HUES48 (cell line): ENCODE measurements at regions not wholly inside any gene's neighbourhood (a gene's known extent, or its start where the extent isn't known, plus 50 kb on each side); places are given as distances from the start of the nearest gene placed in this dataset.

Experiments used
- H3K27ac ChIP-seq: one replicate; pipeline ENCODE4 v1.7.0; 2013; ENCODE audit warnings: low read depth, low read length, inconsistent platforms
- H3K27me3 ChIP-seq: 2 replicates; pipeline ENCODE4 v1.6.1; 2013; ENCODE audit warnings: mild to moderate bottlenecking, low read length; ENCODE audit not compliant: control insufficient read depth, insufficient read depth
- H3K36me3 ChIP-seq: 2 replicates; pipeline ENCODE4 v1.6.1; 2013; ENCODE audit warnings: low read length; ENCODE audit not compliant: control insufficient read depth, insufficient read depth
- H3K4me1 ChIP-seq: 2 replicates; pipeline ENCODE4 v1.6.1; 2013; ENCODE audit warnings: mild to moderate bottlenecking, low read length; ENCODE audit not compliant: control insufficient read depth, insufficient read depth
- H3K4me3 ChIP-seq: 2 replicates; pipeline ENCODE4 v1.5.1; 2013; ENCODE audit warnings: mild to moderate bottlenecking, low read depth, low read length
- H3K9ac ChIP-seq: 2 replicates; pipeline ENCODE4 v1.6.1; 2013; ENCODE audit warnings: mild to moderate bottlenecking, low read depth, low read length, moderate library complexity
- H3K9me3 ChIP-seq: 2 replicates; pipeline ENCODE4 v1.6.1; 2013; ENCODE audit warnings: low read length; ENCODE audit not compliant: control insufficient read depth, insufficient read depth

- Histone ChIP-seq H3K9ac (no peak overlapping the region), H3K27ac (no peak overlapping the region), H3K4me1 (no peaks in the 10 kb centered on the region), H3K9me3 (no peaks in the 10 kb centered on the region), H3K4me3 (no peak overlapping the region), H3K36me3 (no peaks in the 10 kb centered on the region), H3K27me3 (peaks cover 99% of the 10 kb centered on the region)
Measured at GRCh38 chr22:22091400-22091878, 108.9 kb upstream of the TOP3B start.

DNA sequence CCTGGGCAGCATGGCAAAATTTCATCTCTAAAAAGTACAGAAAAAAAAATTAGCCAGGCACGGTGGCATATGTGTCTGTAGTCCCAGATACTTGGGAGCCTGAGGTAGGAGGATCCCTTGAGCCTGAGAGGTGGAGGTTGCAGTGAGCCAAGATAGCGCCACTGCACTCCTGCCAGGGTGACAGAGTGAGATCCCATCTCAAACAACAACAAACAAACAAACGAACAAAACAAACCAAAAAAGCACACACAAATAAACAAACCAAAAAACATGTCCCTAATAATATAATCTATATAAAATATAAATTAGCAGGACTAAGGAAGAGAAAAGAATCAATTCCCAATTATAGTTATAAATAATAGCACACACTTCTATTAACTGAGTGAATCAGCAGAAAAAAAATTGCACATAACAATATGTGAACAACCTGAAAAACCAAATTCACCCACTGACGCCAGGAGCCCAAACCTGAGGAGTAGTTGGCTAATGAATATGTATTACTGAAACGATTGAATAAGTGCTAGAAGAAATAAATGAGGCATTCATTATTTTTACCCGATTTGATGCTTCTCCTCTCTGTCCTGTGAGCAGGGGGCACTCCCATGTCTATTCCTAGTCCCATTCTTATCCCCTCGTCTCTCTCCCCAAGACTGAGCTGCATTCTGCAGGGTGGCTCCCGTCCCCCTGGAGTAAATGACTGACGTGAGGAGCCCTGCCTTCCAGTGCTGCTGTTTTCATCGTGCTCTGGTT, 108.2 kb upstream of the TOP3B start:
- Histone ChIP-seq H3K36me3 (no peaks in the 10 kb centered on the region), H3K27me3 (peaks cover 99% of the 10 kb centered on the region), H3K9ac (no peak overlapping the region), H3K9me3 (no peaks in the 10 kb centered on the region), H3K27ac (no peak overlapping the region), H3K4me3 (no peak overlapping the region), H3K4me1 (no peaks in the 10 kb centered on the region)

- H3K27me3 ChIP-seq: peaks cover 99% of the 10 kb centered on the region
- no peak overlapping the region for H3K27ac ChIP-seq
- H3K36me3 ChIP-seq: no peaks in the 10 kb centered on the region
- H3K4me3 ChIP-seq: no peak overlapping the region
- H3K9ac ChIP-seq: no peak overlapping the region
- no peaks in the 10 kb centered on the region for H3K9me3 ChIP-seq
- no peaks in the 10 kb centered on the region for H3K4me1 ChIP-seq
Measured at GRCh38 chr22:22089459-22090308, 107.1 kb upstream of the TOP3B start.

GRCh38 chr22:22088658-22089458, 106.3 kb upstream of the TOP3B start:
- Histone ChIP-seq H3K27me3 (peaks cover 99% of the 10 kb centered on the region), H3K4me1 (no peaks in the 10 kb centered on the region), H3K9ac (no peak overlapping the region), H3K9me3 (no peaks in the 10 kb centered on the region), H3K4me3 (no peak overlapping the region), H3K27ac (no peak overlapping the region), H3K36me3 (no peaks in the 10 kb centered on the region)

- Histone ChIP-seq H3K27ac (no peak overlapping the region), H3K36me3 (no peaks in the 10 kb centered on the region), H3K9ac (no peak overlapping the region), H3K4me1 (no peaks in the 10 kb centered on the region), H3K4me3 (no peak overlapping the region), H3K27me3 (peaks cover 99% of the 10 kb centered on the region), H3K9me3 (no peaks in the 10 kb centered on the region)
Measured at GRCh38 chr22:22087854-22088657, 105.5 kb upstream of the TOP3B start.

GRCh38 chr22:22086501-22087158, 104.0 kb upstream of the TOP3B start:
- peaks cover 99% of the 10 kb centered on the region for H3K27me3 ChIP-seq
- H3K4me1 ChIP-seq: no peaks in the 10 kb centered on the region
- H3K9ac ChIP-seq: no peak overlapping the region
- H3K9me3 ChIP-seq: no peaks in the 10 kb centered on the region
- no peak overlapping the region for H3K27ac ChIP-seq
- H3K36me3 ChIP-seq: no peaks in the 10 kb centered on the region
- no peak overlapping the region for H3K4me3 ChIP-seq

DNA sequence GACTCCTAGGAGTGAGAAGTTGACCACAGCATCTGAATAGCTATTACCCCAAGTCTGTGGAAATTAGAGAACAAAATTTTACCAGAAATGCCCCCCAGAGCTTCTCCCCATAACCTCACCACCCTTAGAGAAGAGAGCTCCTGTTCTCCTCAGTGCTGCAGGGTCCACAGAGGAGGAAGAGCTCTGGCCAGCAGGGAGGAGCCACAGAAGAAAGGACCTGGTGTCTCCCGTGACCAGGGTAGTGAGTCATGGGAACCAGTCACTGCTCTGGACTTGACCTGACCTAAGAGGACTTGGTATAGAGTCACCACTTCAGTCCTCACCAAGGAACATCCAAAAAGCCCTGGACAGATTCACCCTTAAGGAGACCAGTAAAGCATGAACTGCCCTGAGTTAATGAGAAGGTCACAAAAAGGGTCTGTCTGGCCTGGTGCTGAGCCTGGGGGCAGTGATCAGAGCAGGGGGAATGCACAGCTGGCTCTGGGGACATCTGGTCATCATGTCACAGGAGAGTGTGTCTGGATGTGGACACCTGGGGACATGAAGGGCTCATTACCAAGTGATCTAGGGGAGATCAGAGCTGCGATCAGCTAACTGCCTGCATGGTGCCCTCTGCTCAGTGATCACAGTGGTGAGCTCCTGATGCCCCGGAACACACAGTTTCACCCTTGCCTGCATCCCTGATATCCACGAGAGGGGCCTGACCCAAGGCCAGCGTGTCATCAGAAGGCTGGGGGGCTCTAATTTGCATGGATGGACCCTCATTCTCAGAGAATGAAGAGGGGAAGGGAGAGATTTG, 103.3 kb upstream of the TOP3B start:
- H3K27me3 ChIP-seq: peaks cover 99% of the 10 kb centered on the region

DNA sequence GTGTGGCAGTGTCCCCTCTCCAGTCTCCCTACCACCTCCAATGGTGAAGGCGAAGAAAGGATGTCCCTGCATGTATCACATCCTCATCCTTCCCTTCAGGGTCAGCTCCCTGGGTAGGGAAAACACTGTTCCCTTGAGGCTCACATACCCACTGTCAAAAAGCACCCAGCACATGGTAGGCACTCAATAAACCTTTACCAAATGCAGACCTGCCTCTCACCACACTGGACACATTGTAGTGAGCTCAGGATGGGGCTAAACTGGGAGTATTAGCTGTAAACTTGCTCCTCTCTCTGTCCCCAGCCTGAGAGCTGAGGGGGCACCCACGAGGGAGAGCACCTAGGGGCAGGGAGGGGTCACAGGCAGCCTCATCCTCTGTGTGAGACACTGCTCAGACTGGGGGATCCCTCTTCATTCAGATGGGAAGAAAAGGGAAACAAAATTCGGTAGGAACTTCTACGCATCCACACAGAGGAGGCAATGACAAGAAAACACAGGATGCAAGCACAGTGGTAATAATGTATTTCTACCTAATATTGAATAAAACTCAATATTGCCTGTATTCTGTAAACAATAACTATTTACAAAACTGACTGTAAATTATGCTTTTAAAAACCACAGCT, 101.6 kb upstream of the TOP3B start:
- H3K9ac ChIP-seq: no peak overlapping the region
- H3K27me3 ChIP-seq: peaks cover 99% of the 10 kb centered on the region
- no peaks in the 10 kb centered on the region for H3K4me1 ChIP-seq
- no peaks in the 10 kb centered on the region for H3K9me3 ChIP-seq
- no peak overlapping the region for H3K4me3 ChIP-seq
- no peaks in the 10 kb centered on the region for H3K36me3 ChIP-seq
- no peak overlapping the region for H3K27ac ChIP-seq

More for the DNA sequence above, 103.3 kb upstream of the TOP3B start:
- Histone ChIP-seq H3K27ac (no peak overlapping the region), H3K4me1 (no peaks in the 10 kb centered on the region), H3K9ac (no peak overlapping the region), H3K4me3 (no peak overlapping the region), H3K9me3 (no peaks in the 10 kb centered on the region), H3K36me3 (no peaks in the 10 kb centered on the region)

- no peak overlapping the region for H3K9ac ChIP-seq
- H3K27ac ChIP-seq: no peak overlapping the region
- H3K4me3 ChIP-seq: no peak overlapping the region
- H3K4me1 ChIP-seq: no peaks in the 10 kb centered on the region
- H3K36me3 ChIP-seq: no peaks in the 10 kb centered on the region
- peaks cover 98% of the 10 kb centered on the region for H3K27me3 ChIP-seq
- no peaks in the 10 kb centered on the region for H3K9me3 ChIP-seq
Measured at GRCh38 chr22:22082960-22083359, 100.4 kb upstream of the TOP3B start.
